ENCODE measurements at regions not wholly inside any gene's neighbourhood (a gene's known extent, or its start where the extent isn't known, plus 50 kb on each side); places are given as distances from the start of the nearest gene placed in this dataset.

DNA sequence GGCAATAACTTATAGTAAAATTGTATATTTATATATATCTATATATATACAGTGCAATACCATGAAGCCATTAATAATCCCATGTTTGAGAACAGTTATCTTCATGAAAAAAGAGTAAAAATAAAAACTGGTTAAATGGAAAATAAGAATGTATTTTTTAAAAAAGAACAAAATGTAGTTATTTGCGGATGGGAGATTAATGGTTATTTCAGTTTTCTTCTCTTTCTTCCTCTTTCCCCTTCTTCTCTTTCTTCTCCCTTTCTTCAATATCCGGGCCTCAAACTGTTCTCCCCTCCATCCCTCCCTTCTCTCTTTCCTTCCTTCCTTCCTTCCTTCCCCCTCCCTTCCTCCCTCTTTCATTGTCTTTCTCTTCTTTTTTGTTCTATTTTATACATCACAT lies 1301.7 kb upstream of the IGFBP7 start:
- no peak overlapping the region for H3K27ac ChIP-seq (ENCODE audit: low read depth in 1 of 2, low read length in 1 of 2)
- no peak overlapping the region for H3K4me3 ChIP-seq
- DNase-seq = no peak
- TF ChIP-seq, protein P1, sequence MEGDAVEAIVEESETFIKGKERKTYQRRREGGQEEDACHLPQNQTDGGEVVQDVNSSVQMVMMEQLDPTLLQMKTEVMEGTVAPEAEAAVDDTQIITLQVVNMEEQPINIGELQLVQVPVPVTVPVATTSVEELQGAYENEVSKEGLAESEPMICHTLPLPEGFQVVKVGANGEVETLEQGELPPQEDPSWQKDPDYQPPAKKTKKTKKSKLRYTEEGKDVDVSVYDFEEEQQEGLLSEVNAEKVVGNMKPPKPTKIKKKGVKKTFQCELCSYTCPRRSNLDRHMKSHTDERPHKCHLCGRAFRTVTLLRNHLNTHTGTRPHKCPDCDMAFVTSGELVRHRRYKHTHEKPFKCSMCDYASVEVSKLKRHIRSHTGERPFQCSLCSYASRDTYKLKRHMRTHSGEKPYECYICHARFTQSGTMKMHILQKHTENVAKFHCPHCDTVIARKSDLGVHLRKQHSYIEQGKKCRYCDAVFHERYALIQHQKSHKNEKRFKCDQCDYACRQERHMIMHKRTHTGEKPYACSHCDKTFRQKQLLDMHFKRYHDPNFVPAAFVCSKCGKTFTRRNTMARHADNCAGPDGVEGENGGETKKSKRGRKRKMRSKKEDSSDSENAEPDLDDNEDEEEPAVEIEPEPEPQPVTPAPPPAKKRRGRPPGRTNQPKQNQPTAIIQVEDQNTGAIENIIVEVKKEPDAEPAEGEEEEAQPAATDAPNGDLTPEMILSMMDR (IDR thresholded peaks at IDR 0.05; ENCODE audit: control extremely low read depth, extremely low read depth) = no peak
- no peaks in the 10 kb centered on the region for H3K4me1 ChIP-seq (ENCODE audit: control insufficient read depth in 5 of 5, insufficient read depth in 5 of 5, low read length in 5 of 5)
- no peak overlapping the region for H3K9ac ChIP-seq (ENCODE audit: insufficient read depth in 1 of 2, low read length in 2 of 2)
- no peaks in the 10 kb centered on the region for H3K36me3 ChIP-seq (ENCODE audit: control insufficient read depth in 4 of 4, insufficient read depth in 4 of 4, low read length in 4 of 4)
- 74 to 82% methylated on average over 2 of the region's 2 CpGs for WGBS, 2 donors
- H3K27me3 ChIP-seq (ENCODE audit: control insufficient read depth in 3 of 3, insufficient read depth in 3 of 3, low read length in 2 of 3) = no peaks in the 10 kb centered on the region
- no peak for ATAC-seq (ENCODE audit: insufficient read depth, low FRiP score)
- peaks cover 0 to 1% (median 0%) of the 10 kb centered on the region in 4 donors for H3K9me3 ChIP-seq (ENCODE audit: control insufficient read depth in 4 of 4, insufficient read depth in 3 of 4, low read length in 3 of 4)

GRCh38 chr4:58406762-58407161 lies 1296.6 kb upstream of the IGFBP7 start:
- H3K4me3 ChIP-seq = no peak overlapping the region
- no peaks in the 10 kb centered on the region for H3K4me1 ChIP-seq (ENCODE audit: control insufficient read depth in 5 of 5, insufficient read depth in 5 of 5, low read length in 5 of 5)
- 53 to 79% methylated on average over 2 of the region's 2 CpGs for WGBS, 2 donors
- H3K9me3 ChIP-seq (ENCODE audit: control insufficient read depth in 4 of 4, insufficient read depth in 3 of 4, low read length in 3 of 4) = no peaks in the 10 kb centered on the region
- H3K27ac ChIP-seq (ENCODE audit: low read depth in 1 of 2, low read length in 1 of 2) = no peak overlapping the region
- H3K9ac ChIP-seq (ENCODE audit: insufficient read depth in 1 of 2, low read length in 2 of 2) = no peak overlapping the region
- DNase-seq (no peak), ATAC-seq (ENCODE audit: insufficient read depth, low FRiP score) (no peak)
- H3K27me3 ChIP-seq (ENCODE audit: control insufficient read depth in 3 of 3, insufficient read depth in 3 of 3, low read length in 2 of 3) = no peaks in the 10 kb centered on the region
- no peaks in the 10 kb centered on the region for H3K36me3 ChIP-seq (ENCODE audit: control insufficient read depth in 4 of 4, insufficient read depth in 4 of 4, low read length in 4 of 4)
- TF ChIP-seq, protein P1 (IDR thresholded peaks at IDR 0.05; ENCODE audit: control extremely low read depth, extremely low read depth) = no peak

DNA sequence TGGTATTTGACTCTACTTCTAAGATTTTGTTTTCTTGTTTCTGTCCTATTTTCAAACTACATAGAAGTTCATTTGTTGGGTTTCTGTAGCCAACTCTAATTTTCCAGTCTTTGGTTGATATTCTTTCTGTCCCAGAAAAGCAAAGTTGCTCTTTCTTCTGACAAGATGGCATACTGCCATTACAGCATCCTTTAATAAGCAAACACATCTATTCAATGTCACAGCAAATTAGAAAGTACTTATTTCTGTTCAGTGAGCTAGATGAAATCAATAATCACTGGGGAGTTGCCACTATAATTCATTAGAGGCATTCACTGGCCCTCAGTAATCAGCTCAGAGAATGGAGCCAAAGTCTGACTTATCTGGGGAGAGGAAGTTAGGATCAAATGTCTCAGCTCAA lies 1258.0 kb upstream of the IGFBP7 start:
- Histone ChIP-seq H3K9ac (ENCODE audit: insufficient read depth in 1 of 2, low read length in 2 of 2) (no peak overlapping the region), H3K36me3 (ENCODE audit: control insufficient read depth in 4 of 4, insufficient read depth in 4 of 4, low read length in 4 of 4) (no peaks in the 10 kb centered on the region), H3K4me3 (no peak overlapping the region), H3K27ac (ENCODE audit: low read depth in 1 of 2, low read length in 1 of 2) (no peak overlapping the region), H3K27me3 (ENCODE audit: control insufficient read depth in 3 of 3, insufficient read depth in 3 of 3, low read length in 2 of 3) (no peaks in the 10 kb centered on the region), H3K9me3 (ENCODE audit: control insufficient read depth in 4 of 4, insufficient read depth in 3 of 4, low read length in 3 of 4) (no peaks in the 10 kb centered on the region), H3K4me1 (ENCODE audit: control insufficient read depth in 5 of 5, insufficient read depth in 5 of 5, low read length in 5 of 5) (peaks cover 0 to 8% (median 0%) of the 10 kb centered on the region in 5 donors)
- no peak for ATAC-seq (ENCODE audit: insufficient read depth, low FRiP score)
- peak in 2 of 3 donors; percentile 35 to 58 for DNase-seq
- TF ChIP-seq, protein P1 (IDR thresholded peaks at IDR 0.05; ENCODE audit: control extremely low read depth, extremely low read depth) = no peak
